GM23338 (cell line): ENCODE measurements at regions not wholly inside any gene's neighbourhood (a gene's known extent, or its start where the extent isn't known, plus 50 kb on each side); places are given as distances from the start of the nearest gene placed in this dataset.

Experiments used
- CREB1 ChIP-seq: fragments of 250-450 bp; sonication (Bioruptor Pico); IDR thresholded peaks from 2 replicates; pipeline ENCODE4 v1.5.0; 2020; ENCODE audit warnings: low read depth, mild to moderate bottlenecking, moderate library complexity
- CTCF ChIP-seq, 2 experiments: fragments of 200-600 bp in 1 of 2; sonication (generic) in 1 of 2; conservative IDR thresholded peaks; 2 replicates each; pipeline versions ENCODE4 v1.5.1 to v1.6.1; 2016 to 2017; ENCODE audit warnings: antibody characterized with exemption in 2 of 2, low read depth in 2 of 2, mild to moderate bottlenecking in 2 of 2, moderate library complexity in 1 of 2
- EZH2 ChIP-seq: fragments of 200-600 bp; sonication (generic); IDR thresholded peaks from one replicate; pipeline ENCODE4 v1.8.0; 2017; ENCODE audit warnings: antibody characterized with exemption, mild to moderate bottlenecking, low read depth; ENCODE audit not compliant: unreplicated experiment
- EZH2phosphoT487 ChIP-seq: fragments of 200-600 bp; sonication (generic); IDR thresholded peaks from one replicate; pipeline ENCODE4 v1.8.1; 2018; ENCODE audit warnings: antibody characterized with exemption; ENCODE audit not compliant: unreplicated experiment
- NANOG ChIP-seq: IDR thresholded peaks from 2 replicates; pipeline ENCODE4 v1.6.1; 2016; ENCODE audit warnings: antibody characterized with exemption, borderline replicate concordance
- POLR2AphosphoS5 ChIP-seq: IDR thresholded peaks from 2 replicates; pipeline ENCODE4 v1.6.1; 2016; ENCODE audit warnings: antibody characterized with exemption, low read depth
- REST ChIP-seq: IDR thresholded peaks from one replicate; pipeline ENCODE4 v1.6.1; 2018; ENCODE audit warnings: antibody characterized with exemption; ENCODE audit not compliant: unreplicated experiment
- ZNF114 ChIP-seq: fragments of 250-450 bp; sonication (Bioruptor Pico); IDR thresholded peaks from 2 replicates; pipeline ENCODE4 v1.5.0; 2020; ENCODE audit warnings: mild to moderate bottlenecking, moderate library complexity
- ZNF462 ChIP-seq: fragments of 250-450 bp; sonication (Bioruptor Pico); IDR thresholded peaks from 2 replicates; pipeline ENCODE4 v1.5.0; 2020; ENCODE audit warnings: mild to moderate bottlenecking, moderate library complexity

GRCh38 chr6:85195243-85195642, 254.6 kb upstream of the NT5E start:
- TF ChIP-seq CTCF (conservative IDR thresholded peaks at IDR 0.05; ENCODE audit: low read depth in 2 of 2) = no peak
- TF ChIP-seq EZH2phosphoT487 = no peak
- no peak for TF ChIP-seq ZNF462 (CRISPR knock-in tag)
- TF ChIP-seq REST = no peak
- no peak for TF ChIP-seq POLR2AphosphoS5
- TF ChIP-seq CREB1 (CRISPR knock-in tag) = no peak
- no peak for TF ChIP-seq EZH2
- TF ChIP-seq NANOG = no peak
- no peak for TF ChIP-seq ZNF114 (CRISPR knock-in tag)
